ENCODE measurements at regions not wholly inside any gene's neighbourhood (a gene's known extent, or its start where the extent isn't known, plus 50 kb on each side); places are given as distances from the start of the nearest gene placed in this dataset.

DNA sequence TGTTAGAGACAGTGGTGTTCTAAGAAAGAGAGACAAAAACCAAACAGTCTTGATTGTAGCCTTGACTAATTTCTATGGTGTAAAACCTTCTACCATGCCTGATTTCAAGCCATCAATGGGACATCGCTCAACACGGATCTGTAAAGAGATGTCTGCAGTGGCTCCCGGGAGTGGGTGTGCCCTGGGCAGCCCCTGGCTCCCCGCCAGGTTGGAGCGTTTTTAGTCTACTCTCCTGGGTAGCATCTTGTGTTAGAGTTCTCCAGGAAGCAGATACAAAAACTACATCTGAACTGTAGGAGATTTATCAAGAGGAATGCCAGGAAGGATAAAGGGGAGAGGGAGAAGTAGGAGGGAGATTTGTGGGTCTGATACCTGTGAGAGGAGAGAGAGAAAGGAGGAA is 1212.9 kb downstream of the BCL11B start:
- Histone ChIP-seq H2AFZ (ENCODE audit: low read length) (no peak overlapping the region), H3K27ac (ENCODE audit: extremely low read length, insufficient read depth, low read length) (no peak overlapping the region), H4K20me1 (ENCODE audit: insufficient read depth, low read length) (no peaks in the 10 kb centered on the region), H3K9ac (ENCODE audit: insufficient read depth, low read depth, low read length) (no peak overlapping the region), H3K4me2 (ENCODE audit: low read depth, low read length) (no peak overlapping the region), H3K4me1 (ENCODE audit: insufficient read depth, low read length) (no peaks in the 10 kb centered on the region), H3K4me3 (replicated peaks in 1 of 3; ENCODE audit: insufficient read depth in 1 of 3, low read depth in 2 of 3, low read length in 3 of 3) (no peak overlapping the region), H3K27me3 (ENCODE audit: control insufficient read depth in 1 of 2, insufficient read depth in 2 of 2, low read length in 2 of 2) (no peaks in the 10 kb centered on the region), H3K9me3 (ENCODE audit: low read length) (peaks cover 71% of the 10 kb centered on the region), H3K79me2 (ENCODE audit: insufficient read depth, low read length) (no peaks in the 10 kb centered on the region), H3K36me3 (replicated peaks in 1 of 2; ENCODE audit: control insufficient read depth in 1 of 2, insufficient read depth in 2 of 2, low read length in 2 of 2) (no peaks in the 10 kb centered on the region)
- ChIA-PET CTCF (ENCODE audit: low intra/inter-chr PET ratio, low total read pairs) (no interaction called here), POLR2A (no interaction called here)
- intact Hi-C loops (cut with micrococcal nuclease; ENCODE audit: unreplicated experiment), result no loop called here
- FAIRE-seq (no peak), DNase-seq (ENCODE audit: low spot score) (no peak), ATAC-seq (no peak)
- no TSS peak for BruUV-seq (replicated peaks)
- in situ Hi-C loops (cut with HindIII; ENCODE audit: extremely low pct_ligation_motif_present, low pct_unique_long_range_greater_than_20kb), result no loop called here
- 0% methylated on average over 5 of the region's 5 CpGs for WGBS (ENCODE audit: low lambda C conversion rate)
- no peak for TF ChIP-seq ONECUT2 (CRISPR knock-in tag; IDR thresholded peaks at IDR 0.05)
- TF ChIP-seq ZNF83 (CRISPR knock-in tag; IDR thresholded peaks at IDR 0.05; ENCODE audit: borderline replicate concordance), result no peak
- TF ChIP-seq ZBTB21 (CRISPR knock-in tag; IDR thresholded peaks at IDR 0.05), result no peak
- no peak for TF ChIP-seq MED1 (CRISPR knock-in tag; IDR thresholded peaks at IDR 0.05)
- no peak for TF ChIP-seq RNF2 (conservative IDR thresholded peaks at IDR 0.05; ENCODE audit: low read depth)
- TF ChIP-seq ZNF264 (CRISPR knock-in tag; IDR thresholded peaks at IDR 0.05), result no peak
- no peak for TF ChIP-seq ZNF367 (CRISPR knock-in tag; IDR thresholded peaks at IDR 0.05; ENCODE audit: borderline replicate concordance)
- TF ChIP-seq ZNF766 (CRISPR knock-in tag; IDR thresholded peaks at IDR 0.05; ENCODE audit: borderline replicate concordance), result no peak
- TF ChIP-seq, protein P1, sequence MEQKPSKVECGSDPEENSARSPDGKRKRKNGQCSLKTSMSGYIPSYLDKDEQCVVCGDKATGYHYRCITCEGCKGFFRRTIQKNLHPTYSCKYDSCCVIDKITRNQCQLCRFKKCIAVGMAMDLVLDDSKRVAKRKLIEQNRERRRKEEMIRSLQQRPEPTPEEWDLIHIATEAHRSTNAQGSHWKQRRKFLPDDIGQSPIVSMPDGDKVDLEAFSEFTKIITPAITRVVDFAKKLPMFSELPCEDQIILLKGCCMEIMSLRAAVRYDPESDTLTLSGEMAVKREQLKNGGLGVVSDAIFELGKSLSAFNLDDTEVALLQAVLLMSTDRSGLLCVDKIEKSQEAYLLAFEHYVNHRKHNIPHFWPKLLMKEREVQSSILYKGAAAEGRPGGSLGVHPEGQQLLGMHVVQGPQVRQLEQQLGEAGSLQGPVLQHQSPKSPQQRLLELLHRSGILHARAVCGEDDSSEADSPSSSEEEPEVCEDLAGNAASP (CRISPR knock-in tag; IDR thresholded peaks at IDR 0.05; ENCODE audit: borderline replicate concordance), result no peak
- TF ChIP-seq SUZ12 (IDR thresholded peaks at IDR 0.05; ENCODE audit: low read depth, low read length), result no peak
- TF ChIP-seq ZNF672 (CRISPR knock-in tag; IDR thresholded peaks at IDR 0.05), result no peak
- no peak for TF ChIP-seq HNF1B (CRISPR knock-in tag; IDR thresholded peaks at IDR 0.05)
- no peak for TF ChIP-seq TBX2 (CRISPR knock-in tag; IDR thresholded peaks at IDR 0.05; ENCODE audit: borderline replicate concordance)
- no peak for TF ChIP-seq ZNF782 (CRISPR knock-in tag; IDR thresholded peaks at IDR 0.05; ENCODE audit: borderline replicate concordance)
- TF ChIP-seq RFXAP (CRISPR knock-in tag; IDR thresholded peaks at IDR 0.05; ENCODE audit: borderline replicate concordance), result no peak
- TF ChIP-seq MAFK (conservative IDR thresholded peaks at IDR 0.05 in 1 of 2, IDR thresholded peaks at IDR 0.05 in 1 of 2; ENCODE audit: low read length in 2 of 2), result no peak
- TF ChIP-seq KLF16 (CRISPR knock-in tag; IDR thresholded peaks at IDR 0.05), result no peak
- TF ChIP-seq REPIN1 (CRISPR knock-in tag; IDR thresholded peaks at IDR 0.05; ENCODE audit: borderline replicate concordance, low read depth), result no peak
- TF ChIP-seq, protein P2, sequence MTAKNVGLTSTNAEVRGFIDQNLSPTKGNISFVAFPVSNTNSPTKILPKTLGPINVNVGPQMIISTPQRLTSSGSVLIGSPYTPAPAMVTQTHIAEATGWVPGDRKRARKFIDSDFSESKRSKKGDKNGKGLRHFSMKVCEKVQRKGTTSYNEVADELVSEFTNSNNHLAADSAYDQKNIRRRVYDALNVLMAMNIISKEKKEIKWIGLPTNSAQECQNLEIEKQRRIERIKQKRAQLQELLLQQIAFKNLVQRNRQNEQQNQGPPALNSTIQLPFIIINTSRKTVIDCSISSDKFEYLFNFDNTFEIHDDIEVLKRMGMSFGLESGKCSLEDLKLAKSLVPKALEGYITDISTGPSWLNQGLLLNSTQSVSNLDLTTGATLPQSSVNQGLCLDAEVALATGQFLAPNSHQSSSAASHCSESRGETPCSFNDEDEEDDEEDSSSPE (CRISPR knock-in tag; IDR thresholded peaks at IDR 0.05), result no peak
- no peak for TF ChIP-seq ZNF883 (CRISPR knock-in tag; IDR thresholded peaks at IDR 0.05; ENCODE audit: not compliant biosample characterization)

Measured in HepG2 (cell line).